ENCODE measurements at regions not wholly inside any gene's neighbourhood (a gene's known extent, or its start where the extent isn't known, plus 50 kb on each side); places are given as distances from the start of the nearest gene placed in this dataset.

- ChIA-PET CTCF (interaction anchor here (1.4 kb wide), 1 partner anchor 23 kb away, joined by 4 read pairs; no protein-coding TSS in a partner anchor), POLR2A (no interaction called here)
- TF ChIP-seq CTCF (IDR thresholded peaks at IDR 0.05; ENCODE audit: control extremely low read depth, extremely low read depth, low read depth, missing control alignments): no peak
- DNase-seq (ENCODE audit: extremely low spot score): no peak
Observed at GRCh38 chr2:172336681-172337080, 90.7 kb upstream of the ITGA6 start.

GRCh38 chr2:172339371-172340010, 87.9 kb upstream of the ITGA6 start:
- ChIA-PET CTCF (no interaction called here), POLR2A (no interaction called here)
- TF ChIP-seq CTCF (IDR thresholded peaks at IDR 0.05; ENCODE audit: control extremely low read depth, extremely low read depth, low read depth, missing control alignments): no peak
- no peak for DNase-seq (ENCODE audit: extremely low spot score)

GRCh38 chr2:172340394-172340793, 87.0 kb upstream of the ITGA6 start:
- no peak for TF ChIP-seq CTCF (IDR thresholded peaks at IDR 0.05; ENCODE audit: control extremely low read depth, extremely low read depth, low read depth, missing control alignments)
- ChIA-PET POLR2A (no interaction called here), CTCF (no interaction called here)
- no peak for DNase-seq (ENCODE audit: extremely low spot score)

GRCh38 chr2:172342078-172342477, 85.3 kb upstream of the ITGA6 start:
- TF ChIP-seq CTCF (IDR thresholded peaks at IDR 0.05; ENCODE audit: control extremely low read depth, extremely low read depth, low read depth, missing control alignments): no peak
- DNase-seq (ENCODE audit: extremely low spot score): no peak
- ChIA-PET CTCF (interaction anchor here (1.7 kb wide), 1 partner anchor 13 kb away, joined by 3 read pairs; no protein-coding TSS in a partner anchor), POLR2A (no interaction called here)

GRCh38 chr2:172342611-172343010, 84.8 kb upstream of the ITGA6 start:
- TF ChIP-seq CTCF (IDR thresholded peaks at IDR 0.05; ENCODE audit: control extremely low read depth, extremely low read depth, low read depth, missing control alignments): no peak
- DNase-seq (ENCODE audit: extremely low spot score): no peak
- ChIA-PET CTCF (interaction anchor here (1.7 kb wide), 1 partner anchor 13 kb away, joined by 3 read pairs; no protein-coding TSS in a partner anchor), POLR2A (no interaction called here)

GRCh38 chr2:172344159-172344558, 83.2 kb upstream of the ITGA6 start:
- TF ChIP-seq CTCF (IDR thresholded peaks at IDR 0.05; ENCODE audit: control extremely low read depth, extremely low read depth, low read depth, missing control alignments): no peak
- CTCF ChIA-PET: no interaction called here
- no peak for DNase-seq (ENCODE audit: extremely low spot score)
- POLR2A ChIA-PET: no interaction called here
